Thoracic aorta (tissue), 2 donors: ENCODE measurements at regions not wholly inside any gene's neighbourhood (a gene's known extent, or its start where the extent isn't known, plus 50 kb on each side); places are given as distances from the start of the nearest gene placed in this dataset.

ENCODE experiments used
- ATAC-seq: fragments of 150-250 bp; one replicate; pipeline ENCODE4 v1.8.0; 2017; ENCODE audit warnings: low read depth; ENCODE audit not compliant: insufficient number of reproducible peaks, low FRiP score
- DNase-seq: peaks from one replicate; pipeline ENCODE4 v3.0.0-alpha.2; 2020; ENCODE audit warnings: low spot score
- H3K27ac ChIP-seq, 2 donors: fragments of 200-600 bp; sonication (generic); 1 replicate in 1 of 2; 2 replicates in 1 of 2; pipeline ENCODE4 v1.5.1; 2016; ENCODE audit warnings: mild to moderate bottlenecking in 2 of 2, moderate library complexity in 2 of 2
- H3K27me3 ChIP-seq: fragments of 200-600 bp; sonication (generic); replicated peaks from 2 replicates; pipeline ENCODE4 v1.6.0; 2016; ENCODE audit warnings: mild to moderate bottlenecking; ENCODE audit not compliant: insufficient read depth
- H3K36me3 ChIP-seq: fragments of 200-600 bp; sonication (generic); one replicate; pipeline ENCODE4 v1.5.1; 2016
- H3K4me1 ChIP-seq, 2 donors: fragments of 200-600 bp; sonication (generic); 1 replicate in 1 of 2; 2 replicates in 1 of 2; pipeline versions ENCODE4 v1.5.1 to v1.6.0; 2016; ENCODE audit warnings: low read depth in 2 of 2, mild to moderate bottlenecking in 1 of 2; ENCODE audit not compliant: control insufficient read depth in 1 of 2
- H3K4me3 ChIP-seq: fragments of 200-600 bp; sonication (generic); 2 replicates; pipeline ENCODE4 v1.5.1; 2016; ENCODE audit warnings: mild to moderate bottlenecking
- H3K9me3 ChIP-seq: fragments of 200-600 bp; sonication (generic); 2 replicates; pipeline ENCODE4 v1.5.1; 2016
- TF ChIP-seq, protein P1 (sequence below): fragments of 200-600 bp; sonication (generic); IDR thresholded peaks from one replicate; pipeline ENCODE4 v1.5.1; 2019; ENCODE audit warnings: antibody characterized with exemption

- H3K4me1 ChIP-seq, result peaks cover 33 to 90% of the 10 kb centered on the region in 2 donors
- TF ChIP-seq, protein P1, sequence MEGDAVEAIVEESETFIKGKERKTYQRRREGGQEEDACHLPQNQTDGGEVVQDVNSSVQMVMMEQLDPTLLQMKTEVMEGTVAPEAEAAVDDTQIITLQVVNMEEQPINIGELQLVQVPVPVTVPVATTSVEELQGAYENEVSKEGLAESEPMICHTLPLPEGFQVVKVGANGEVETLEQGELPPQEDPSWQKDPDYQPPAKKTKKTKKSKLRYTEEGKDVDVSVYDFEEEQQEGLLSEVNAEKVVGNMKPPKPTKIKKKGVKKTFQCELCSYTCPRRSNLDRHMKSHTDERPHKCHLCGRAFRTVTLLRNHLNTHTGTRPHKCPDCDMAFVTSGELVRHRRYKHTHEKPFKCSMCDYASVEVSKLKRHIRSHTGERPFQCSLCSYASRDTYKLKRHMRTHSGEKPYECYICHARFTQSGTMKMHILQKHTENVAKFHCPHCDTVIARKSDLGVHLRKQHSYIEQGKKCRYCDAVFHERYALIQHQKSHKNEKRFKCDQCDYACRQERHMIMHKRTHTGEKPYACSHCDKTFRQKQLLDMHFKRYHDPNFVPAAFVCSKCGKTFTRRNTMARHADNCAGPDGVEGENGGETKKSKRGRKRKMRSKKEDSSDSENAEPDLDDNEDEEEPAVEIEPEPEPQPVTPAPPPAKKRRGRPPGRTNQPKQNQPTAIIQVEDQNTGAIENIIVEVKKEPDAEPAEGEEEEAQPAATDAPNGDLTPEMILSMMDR, result no peak
- H3K27ac ChIP-seq, result no peak overlapping the region
- DNase-seq (no peak), ATAC-seq (no peak)
- no peaks in the 10 kb centered on the region for H3K36me3 ChIP-seq
- H3K4me3 ChIP-seq, result no peak overlapping the region
- H3K27me3 ChIP-seq, result no peaks in the 10 kb centered on the region
- H3K9me3 ChIP-seq, result no peaks in the 10 kb centered on the region
These were observed 238.6 kb upstream of the GSE1 start for GRCh38 chr16:85374571-85374872.

DNA sequence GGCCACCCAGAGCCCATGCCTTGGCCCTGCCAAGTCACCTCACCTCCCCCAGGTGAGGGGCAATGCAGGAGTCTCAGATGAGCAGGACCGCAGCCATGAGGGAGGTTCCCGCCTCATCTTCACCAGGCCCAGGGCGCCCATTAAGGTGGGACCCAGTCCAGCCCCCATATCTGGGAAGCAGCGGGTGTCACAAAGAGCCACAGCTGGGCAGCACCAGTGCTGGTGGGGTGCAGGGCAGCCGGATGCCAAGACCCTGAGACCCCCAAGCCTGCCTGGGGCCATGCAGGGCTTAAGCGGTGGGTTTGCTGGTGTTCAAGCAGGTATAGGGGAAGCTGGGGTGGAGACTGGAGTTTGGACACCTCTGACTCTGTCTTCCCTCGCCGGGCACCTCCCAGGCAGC lies 237.8 kb upstream of the GSE1 start:
- TF ChIP-seq, protein P1, result no peak
- H3K27me3 ChIP-seq, result no peaks in the 10 kb centered on the region

GRCh38 chr16:85376292-85377095 lies 236.6 kb upstream of the GSE1 start:
- ATAC-seq (peak; percentile 30), DNase-seq (peak; percentile 49)
- H3K27ac ChIP-seq, result peak overlapping the region; percentile 68 to 79
- no peaks in the 10 kb centered on the region for H3K9me3 ChIP-seq
- no peaks in the 10 kb centered on the region for H3K36me3 ChIP-seq
- peaks cover 25 to 70% of the 10 kb centered on the region in 2 donors for H3K4me1 ChIP-seq
- peak overlapping the region; percentile 63 for H3K4me3 ChIP-seq
- no peaks in the 10 kb centered on the region for H3K27me3 ChIP-seq
- TF ChIP-seq, protein P1, result no peak

More for the DNA sequence above, 237.8 kb upstream of the GSE1 start:
- DNase-seq (no peak), ATAC-seq (no peak)
- Histone ChIP-seq H3K4me1 (peaks cover 30 to 82% of the 10 kb centered on the region in 2 donors), H3K4me3 (no peak overlapping the region), H3K36me3 (no peaks in the 10 kb centered on the region), H3K9me3 (no peaks in the 10 kb centered on the region), H3K27ac (peak overlapping the region in 1 of 2 donors; percentile 79)

GRCh38 chr16:85377388-85378144 lies 235.6 kb upstream of the GSE1 start:
- H3K4me1 ChIP-seq, result peaks cover 18 to 59% of the 10 kb centered on the region in 2 donors
- no peak overlapping the region for H3K27ac ChIP-seq
- H3K36me3 ChIP-seq, result no peaks in the 10 kb centered on the region
- ATAC-seq (no peak), DNase-seq (no peak)
- no peaks in the 10 kb centered on the region for H3K9me3 ChIP-seq
- TF ChIP-seq, protein P1, result no peak
- H3K27me3 ChIP-seq, result no peaks in the 10 kb centered on the region
- H3K4me3 ChIP-seq, result no peak overlapping the region

GRCh38 chr16:85378145-85379040 lies 234.7 kb upstream of the GSE1 start:
- no peak overlapping the region for H3K27ac ChIP-seq
- H3K4me1 ChIP-seq, result peaks cover 12 to 51% of the 10 kb centered on the region in 2 donors
- H3K4me3 ChIP-seq, result no peak overlapping the region
- H3K9me3 ChIP-seq, result no peaks in the 10 kb centered on the region
- no peak for ATAC-seq
- no peaks in the 10 kb centered on the region for H3K27me3 ChIP-seq
- H3K36me3 ChIP-seq, result no peaks in the 10 kb centered on the region
- DNase-seq, result no peak
- TF ChIP-seq, protein P1, result no peak
